ENCODE measurements at regions not wholly inside any gene's neighbourhood (a gene's known extent, or its start where the extent isn't known, plus 50 kb on each side); places are given as distances from the start of the nearest gene placed in this dataset.

DNA sequence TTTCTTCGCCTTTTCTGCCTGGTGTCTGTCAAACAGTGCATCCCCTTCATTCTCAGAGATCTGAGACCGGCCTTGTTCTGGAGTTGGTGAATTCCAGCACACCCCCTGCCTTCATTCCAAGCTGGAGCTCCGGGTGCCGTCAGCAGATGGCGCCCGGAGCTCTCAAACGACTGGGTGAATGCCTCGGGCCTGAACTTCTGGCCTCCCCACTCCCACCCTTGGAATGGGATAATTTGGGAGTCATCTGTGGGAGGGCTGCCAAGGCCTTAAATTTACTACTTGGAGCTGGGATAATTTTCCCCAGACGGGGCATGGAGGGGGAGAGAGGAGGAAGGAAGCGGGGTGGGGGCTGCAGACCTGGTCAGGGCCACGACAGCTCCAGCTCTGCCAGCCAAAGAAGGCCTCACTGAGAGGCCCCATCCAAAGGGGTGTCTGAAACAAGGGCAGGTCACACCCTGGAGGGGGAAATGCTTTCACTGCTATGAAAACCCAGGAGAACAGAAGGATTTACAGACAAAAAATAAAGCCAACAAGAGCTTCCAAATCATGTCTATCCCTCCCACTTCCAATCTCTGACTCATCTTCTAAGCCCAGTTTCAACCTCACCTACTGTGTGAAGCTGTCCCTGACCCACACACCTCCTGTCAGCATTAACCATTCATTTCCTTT lies 187.9 kb downstream of the OPA1 start:
- peak; percentile 41 for DNase-seq

DNA sequence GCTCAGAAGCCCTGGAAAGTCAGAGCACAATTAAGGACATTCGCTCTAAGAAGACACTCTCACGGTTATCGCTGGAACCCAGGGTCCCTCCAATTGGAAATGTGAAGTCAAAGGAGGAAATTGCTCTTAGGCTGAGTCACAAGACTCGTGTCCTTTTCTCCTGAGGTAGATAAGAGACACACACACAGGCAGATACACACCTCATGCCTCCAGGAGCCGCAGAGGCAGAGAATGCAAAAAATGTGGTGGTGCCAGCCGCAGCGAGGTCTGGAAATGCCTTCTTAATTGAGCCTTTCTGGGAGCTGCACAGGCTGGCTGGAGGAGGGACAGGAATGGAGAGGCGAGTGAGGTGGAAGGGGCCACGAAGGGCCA lies 189.3 kb downstream of the OPA1 start:
- DNase-seq, result no peak

DNA sequence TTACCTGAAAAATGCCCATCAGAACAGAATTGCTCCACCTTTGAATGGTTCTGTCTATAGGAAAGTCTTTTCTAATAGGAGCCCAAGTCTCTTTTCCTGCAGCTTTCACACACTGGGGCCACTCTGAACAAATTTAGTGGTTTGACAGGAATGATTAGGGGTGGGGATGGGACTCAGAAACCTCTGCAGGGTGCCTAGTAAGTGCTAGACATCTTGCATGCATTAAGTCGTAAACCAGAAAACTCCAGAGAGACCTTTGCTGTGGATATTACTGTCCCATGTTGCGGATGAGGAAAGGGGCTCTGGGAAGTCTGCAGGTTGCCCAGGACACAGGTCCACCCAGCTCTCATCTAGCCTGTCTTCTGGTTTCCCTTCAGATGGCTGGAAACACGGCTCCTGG lies 189.7 kb downstream of the OPA1 start:
- no peak for DNase-seq

DNA sequence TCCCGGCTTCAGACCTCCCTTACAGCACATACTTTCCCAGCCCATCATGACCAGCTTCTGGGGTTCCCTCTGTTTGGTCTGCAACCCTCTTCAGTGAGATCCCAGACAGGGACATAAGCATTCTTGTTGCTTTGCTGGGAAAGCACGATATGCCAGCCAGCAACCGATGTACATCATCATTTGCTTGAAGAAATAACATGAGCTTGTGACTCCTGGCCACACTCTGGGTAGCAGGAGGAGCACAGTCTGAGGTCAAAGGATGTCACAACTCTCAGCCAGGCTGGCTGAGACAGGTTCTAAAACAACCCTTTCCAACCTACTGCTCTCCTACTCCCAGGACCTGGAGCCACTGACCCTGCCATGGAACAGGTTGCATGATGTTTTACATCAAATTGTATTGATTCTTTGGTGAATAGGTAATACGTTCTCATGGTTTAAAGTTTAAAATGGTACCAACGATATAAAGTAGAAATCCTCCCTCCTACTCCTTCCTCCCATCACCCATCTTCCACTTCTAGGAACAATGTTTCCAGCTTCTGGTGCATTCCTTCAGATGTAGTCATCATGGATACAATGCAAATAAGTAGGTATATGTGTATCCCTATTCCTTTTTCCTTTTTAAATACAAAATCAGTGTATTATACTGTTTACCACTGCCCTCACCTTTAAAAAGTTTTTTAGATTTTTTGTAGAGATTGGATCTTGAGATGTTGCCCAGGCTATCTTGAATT lies 190.3 kb downstream of the OPA1 start:
- no peak for DNase-seq

DNA sequence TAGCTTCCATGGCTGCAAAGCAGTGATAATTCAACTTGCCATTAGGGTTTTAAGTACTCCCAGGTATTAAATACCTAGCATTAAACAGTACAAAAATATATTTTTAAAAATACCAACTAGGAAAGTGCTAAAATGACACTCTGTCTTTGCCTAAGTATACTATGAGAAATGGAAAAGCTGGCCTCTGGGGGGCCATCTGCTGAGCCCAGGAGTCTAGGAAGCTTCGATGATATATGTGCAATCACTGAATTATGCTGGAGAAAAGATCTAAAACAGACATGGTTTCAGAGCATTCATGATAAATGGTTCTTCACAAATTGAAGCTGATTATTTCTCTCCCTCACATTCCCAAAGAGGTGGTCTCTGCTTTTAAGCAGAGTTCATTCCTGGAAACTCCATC lies 191.8 kb downstream of the OPA1 start:
- DNase-seq, result no peak

DNA sequence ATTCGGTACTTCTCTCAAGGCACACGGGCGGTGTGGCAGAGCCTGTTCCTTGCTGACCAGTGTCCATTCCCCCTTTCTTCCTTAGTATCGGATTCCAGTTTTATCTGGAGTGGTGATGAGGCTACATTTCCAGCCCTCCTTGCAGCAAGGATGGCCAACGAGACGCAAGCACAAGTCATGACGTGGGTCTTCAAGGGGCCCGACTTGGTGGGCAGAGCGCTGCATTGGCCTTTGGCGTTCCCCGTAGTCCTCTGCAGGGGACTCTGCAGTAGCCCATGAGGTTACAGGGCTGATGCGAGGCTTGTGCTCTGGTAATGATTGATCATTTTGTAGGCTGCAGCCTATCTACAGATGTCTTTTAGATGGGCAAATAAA lies 194.5 kb downstream of the OPA1 start:
- no peak for DNase-seq

DNA sequence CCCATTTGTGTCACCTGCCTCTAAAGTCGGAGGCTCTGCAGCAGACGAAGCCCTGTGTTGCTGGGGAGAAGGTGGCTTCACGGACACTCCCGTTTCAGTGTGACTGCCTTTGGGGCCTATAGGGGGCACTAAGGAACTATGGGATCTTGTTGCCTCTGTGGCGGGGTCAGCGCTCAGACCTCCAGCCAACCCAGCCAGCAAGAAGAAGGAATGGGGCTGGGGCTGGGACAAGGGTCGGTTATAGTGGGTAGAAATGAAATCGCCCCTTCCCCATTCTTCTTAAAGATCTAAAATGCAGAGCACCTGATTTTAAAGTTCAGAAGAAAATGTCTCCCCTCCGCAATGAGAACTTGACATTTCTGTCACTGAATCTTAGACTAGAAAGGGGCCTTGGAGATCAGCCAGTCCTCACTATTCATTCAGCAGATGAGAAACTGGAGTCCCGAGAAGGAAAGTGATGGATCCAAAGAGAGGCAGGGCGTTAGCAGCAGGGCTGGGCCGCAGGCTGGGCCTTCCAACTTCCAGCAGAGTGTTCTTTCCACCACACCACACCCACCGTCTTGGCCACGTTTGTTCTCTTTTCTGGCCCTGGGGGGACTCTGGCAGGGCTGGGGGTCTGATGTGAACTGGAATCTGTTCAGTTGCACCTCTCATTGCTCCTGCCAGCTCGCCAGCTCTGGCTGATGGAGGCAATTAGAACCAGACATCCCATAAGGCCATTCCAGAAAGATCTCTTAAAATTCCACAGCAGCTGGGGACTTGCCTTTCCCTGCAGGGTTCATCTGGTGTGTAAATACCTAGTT lies 195.4 kb downstream of the OPA1 start:
- DNase-seq, result no peak

DNA sequence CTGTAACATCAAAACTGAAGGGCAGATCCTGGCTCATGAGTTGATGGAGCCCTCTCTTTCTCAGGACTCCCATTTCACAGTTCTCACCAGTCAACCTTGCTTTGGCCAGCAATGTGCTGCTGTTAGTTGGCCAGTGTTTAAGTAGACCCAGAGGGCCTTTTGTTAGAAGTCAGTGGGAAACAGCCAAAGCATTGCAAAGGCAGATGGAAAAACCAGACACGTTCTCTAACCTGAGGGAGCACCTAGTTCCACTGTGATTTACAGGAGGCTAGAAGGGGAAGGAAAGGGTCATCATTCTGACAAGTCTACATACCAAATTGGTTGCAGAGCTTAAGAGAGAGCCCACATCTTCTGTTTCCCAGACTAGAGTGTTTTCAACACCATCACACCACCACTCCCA lies 196.4 kb downstream of the OPA1 start:
- no peak for DNase-seq

DNA sequence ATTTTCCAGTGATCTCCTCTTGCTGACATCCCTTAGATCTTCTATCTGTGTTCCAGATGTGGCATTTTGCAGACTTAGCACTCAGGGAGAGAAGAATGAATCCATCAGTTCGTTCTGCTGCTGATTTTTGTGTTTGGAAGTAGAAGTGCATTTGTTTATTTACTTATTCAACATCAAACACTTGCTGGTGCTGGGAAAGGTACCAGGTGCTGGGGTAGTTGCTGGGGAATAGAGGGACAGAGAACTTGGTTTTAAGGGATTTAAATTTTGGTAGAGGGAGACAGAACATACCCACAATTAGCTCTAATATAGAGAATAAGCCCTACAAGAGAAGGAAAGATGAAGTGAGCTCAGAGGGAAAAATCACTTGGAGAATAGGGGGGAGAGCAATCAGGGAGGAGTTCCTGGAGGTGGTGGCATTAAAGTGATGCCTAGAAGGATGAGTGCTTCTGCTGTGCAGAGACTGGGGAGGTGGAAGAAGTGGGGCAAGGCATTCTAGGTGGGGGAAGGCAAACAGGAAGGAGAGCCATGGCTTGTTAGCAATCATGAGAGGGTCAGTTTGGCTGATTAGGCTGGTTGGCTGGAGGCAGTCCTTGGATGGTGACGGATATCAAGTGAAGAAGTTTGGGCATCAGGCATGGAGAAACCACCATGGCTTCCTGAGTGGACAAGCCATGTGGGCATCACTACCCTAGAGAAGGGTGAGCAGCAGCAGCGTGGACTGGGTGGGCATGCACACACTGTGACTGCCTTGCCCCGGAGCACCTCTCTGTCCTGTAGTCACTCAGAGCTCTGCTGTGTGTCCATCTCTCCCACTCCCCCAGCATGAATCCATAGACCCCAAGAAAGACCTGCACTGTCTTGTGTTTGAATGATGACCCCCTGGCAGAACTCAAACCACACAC lies 197.3 kb downstream of the OPA1 start:
- no peak for DNase-seq

DNA sequence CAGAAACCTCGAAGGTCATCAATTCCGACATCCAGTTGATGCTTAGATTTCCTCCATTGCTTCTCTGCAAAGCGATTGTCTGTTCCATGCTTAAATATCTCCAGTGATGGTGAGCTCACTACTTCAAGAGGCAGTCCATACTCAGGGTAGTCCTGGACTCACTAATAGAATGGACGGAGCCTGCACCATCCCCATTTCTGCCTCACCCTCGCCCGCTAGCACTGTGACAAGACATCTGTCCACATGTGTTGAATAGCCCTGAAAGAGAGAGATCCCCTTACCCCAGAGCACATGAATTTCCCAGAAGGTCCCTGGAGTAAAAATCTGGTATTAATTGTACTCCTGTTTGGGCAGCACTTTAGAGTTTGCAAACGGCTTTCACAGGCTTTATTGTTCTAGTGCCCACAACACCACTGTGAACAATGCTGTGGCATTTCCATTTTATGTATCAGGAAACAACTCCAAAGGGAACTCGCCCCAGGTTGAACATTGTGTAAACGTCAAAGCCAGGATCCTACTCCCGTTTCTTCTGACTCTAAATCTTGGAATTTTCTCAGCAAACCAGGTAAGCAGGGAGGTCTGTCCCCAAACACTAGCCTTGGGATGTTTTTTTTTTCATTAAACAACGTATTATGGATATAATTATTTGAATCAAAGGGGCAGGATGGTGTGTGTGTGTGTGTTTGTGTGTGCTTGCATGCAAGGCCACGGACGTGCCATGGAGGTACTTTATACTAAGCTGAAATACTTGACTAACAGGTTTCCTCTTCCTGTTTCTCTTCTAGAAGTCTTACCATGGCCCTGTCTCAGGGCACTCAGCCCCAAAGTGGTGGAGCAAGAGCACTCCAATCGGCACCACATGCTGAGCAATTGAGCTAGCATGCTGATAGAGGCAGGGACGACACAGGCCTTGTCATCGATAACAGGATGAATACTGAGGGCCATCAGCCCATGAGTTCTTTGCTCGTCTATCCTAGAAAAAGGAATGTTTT lies 198.3 kb downstream of the OPA1 start:
- DNase-seq, result no peak

DNA sequence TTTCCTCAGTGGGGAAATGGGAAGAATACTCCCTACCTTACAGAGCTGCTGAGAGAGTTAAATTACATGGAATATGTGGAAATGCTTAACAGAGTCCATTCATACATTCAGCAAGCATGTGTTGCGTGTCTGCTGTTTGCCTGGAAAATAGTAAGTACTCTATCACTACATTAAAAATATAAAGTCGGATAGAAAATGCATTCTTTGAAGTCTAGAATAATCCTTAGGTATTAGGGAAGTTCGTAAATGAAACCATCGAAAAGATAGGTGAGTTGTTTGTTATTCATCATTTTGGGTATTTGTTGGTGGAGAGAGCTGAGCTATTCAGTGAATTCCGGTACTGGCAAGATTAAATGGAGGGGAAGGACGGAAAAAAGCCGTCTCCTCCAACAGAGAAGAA lies 200.1 kb downstream of the OPA1 start:
- DNase-seq, result no peak

DNA sequence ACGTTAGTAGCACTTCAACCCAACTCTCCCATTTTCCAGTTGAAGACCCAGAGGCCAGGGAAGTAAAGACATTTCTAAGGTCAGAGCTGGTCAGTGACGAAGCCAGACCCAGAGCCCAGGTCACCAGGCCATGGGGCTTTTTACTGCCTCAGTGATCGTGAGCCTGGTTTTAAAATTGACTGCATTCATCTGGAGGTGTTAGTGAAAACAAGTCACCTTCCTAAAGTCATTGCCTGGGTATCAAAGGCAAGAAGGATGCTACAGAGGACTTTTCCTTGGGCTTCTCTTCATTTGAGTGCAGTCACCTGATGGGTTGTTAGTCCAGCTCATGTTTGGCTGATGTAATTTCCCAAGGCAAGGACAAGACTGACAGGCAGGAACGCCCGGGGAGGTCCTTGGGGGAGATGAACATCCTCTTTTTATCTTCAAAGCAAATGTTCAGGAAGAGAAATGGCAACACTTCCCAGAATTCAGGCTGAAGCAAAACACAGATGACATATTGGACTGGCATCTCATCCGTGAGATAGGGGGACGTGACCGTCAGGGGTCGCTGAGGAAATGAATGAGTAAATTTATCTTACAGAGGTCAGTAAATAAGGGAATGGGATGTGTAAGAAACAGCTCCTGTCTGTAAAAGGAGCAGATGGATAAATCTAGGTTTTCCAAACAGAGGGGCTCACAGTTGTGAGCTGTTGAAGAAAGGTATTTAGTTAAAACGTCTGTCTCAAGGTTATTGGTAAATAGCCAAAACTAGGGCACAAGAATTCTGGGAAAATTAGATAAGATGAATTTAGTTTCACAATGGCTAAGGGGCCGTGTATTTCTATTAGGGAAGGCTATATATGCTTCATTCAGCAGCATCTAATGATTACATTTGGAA lies 201.2 kb downstream of the OPA1 start:
- no peak for DNase-seq

DNA sequence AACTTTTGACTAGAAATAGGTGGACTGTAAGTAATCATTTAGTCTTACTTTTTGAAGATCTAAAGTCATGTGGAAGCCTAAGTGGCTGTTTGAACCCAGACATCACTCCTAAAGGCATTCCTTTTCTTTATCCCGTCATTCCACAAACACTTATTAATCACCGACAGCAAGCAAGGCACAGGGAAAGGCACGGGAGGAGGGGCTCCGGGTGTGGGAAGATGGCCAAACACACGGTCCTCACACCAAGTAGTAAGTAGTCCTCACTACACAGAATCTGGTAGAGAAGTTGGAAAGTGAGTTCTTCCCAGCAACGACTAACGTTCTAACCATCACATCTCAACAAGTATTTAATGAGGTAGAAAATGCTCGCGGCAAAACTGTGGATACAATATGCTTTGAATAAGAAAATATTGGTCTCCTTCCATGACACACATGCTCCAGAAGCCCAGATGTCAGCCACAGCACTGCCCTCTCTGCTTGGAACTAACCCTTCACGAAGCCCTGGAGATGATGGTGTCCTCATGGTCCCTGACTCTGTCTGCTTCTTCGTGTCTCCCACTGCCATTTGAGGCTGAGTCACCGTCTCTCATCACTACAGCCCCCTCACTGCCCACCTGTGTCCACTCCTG lies 202.2 kb downstream of the OPA1 start:
- DNase-seq, result no peak

DNA sequence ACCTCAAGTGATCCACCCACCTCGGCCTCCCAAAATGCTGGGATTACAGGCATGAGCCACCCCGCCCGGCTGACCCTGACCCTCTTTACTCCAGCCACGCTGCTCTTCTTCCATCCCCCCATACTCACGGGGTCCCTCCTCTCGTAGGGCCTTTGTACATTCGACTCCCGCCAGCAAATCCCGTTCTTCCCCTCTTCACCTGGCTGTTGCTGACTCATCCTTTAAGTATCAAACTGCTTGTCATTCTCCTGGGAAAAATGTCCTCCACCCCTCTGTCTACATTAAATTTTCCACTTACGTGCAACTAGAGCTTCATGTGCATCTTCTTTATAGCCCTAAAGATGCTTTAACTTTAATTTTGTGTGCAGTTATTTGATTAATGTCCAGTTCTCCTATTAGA lies 203.1 kb downstream of the OPA1 start:
- no peak for DNase-seq

DNA sequence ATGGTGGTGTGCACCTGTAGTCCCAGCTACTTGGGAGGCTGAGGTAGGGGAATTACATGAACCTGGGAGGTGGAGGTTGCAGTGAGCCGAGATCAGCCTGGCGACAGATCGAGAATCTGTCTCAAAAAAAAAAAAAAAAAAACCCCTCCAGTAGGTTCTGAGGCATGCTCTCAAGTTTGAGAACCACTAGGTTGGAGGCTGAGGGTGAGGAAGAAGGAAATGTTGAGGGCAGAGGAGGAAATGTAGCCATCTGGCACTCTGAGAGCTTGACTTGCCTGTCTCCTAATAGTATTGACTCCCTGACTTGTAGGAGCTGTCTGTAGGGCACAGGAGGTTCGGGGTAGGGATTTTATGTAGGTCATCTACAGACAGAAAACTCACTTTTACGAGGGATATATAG lies 204.6 kb downstream of the OPA1 start:
- no peak for DNase-seq

DNA sequence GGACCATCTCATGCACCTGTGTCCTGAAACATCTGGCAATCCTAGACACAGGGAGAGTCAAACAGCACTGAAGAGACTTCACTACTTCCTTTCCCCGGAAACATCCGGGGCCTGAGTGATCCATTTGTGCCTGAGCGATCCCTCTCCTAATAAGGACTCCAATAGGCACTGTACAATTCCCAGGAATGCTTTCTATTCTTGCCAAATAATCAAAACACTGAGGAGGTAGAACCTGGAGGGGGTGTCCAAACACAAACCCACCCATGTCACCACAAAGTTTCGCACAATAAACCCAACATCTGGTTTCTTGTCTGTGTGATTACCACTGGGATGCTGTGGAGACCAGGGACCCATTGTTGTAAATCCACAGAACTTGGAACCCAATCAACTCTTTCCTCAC lies 205.0 kb downstream of the OPA1 start:
- DNase-seq, result no peak

DNA sequence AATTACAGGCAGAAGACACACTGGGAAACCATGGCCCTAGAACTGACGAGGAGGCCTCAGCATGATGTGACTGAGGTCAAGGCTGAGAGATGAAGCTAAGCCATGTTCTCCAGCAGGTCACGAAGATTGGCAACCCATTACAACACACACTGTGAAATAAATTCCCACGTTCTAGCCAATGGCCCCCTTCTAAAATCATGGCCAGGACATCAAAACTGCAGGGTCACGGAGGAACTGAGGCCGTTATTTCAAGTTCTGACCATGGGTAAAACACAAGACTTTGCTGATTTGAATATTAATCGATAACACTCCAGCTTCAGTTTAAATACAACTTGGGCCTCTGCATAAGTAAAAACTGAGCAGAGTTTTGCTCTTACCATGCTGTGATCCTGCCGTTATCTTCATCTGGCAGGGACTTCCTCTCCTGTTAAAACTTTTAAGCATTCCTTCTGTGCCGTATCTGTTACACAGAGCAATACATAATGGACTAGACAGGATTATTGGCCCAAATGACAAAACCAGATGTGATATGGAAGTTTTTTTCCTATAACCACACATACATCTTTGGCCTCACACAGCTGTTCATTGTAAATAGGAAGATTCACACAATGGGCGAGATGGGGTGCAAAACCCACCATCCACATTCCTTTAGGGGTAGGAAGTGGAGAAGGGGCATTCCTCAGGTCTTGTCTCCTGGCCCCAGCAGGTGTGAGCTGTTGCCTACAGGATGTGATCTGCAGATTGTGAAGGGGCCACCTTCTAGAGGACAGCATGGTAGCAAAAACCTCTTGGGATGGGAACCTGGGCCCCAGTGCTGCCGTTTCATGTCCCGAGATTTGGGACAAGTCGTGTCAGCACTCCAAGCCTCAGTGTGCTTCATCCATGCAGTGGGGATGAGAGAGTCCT lies 207.4 kb downstream of the OPA1 start:
- DNase-seq, result no peak

DNA sequence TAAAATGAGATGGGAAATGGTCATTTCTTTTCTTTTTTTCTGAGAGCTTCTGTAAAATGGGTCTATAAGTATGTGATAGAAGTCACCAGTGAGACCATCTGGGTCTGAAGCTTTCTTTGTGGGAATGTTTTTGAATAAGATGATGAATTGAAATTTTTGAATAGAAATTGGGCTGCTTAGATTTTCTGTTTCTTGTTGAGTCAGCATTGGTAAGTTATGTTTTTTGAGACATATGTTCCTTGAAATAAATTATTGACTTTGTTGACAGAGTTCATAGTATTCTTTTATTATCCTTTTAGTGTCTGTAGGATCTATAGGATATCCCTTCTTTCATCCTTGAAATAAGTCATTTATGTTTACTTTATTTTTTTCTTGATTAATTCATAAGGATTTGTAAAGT lies 208.1 kb downstream of the OPA1 start:
- no peak for DNase-seq

DNA sequence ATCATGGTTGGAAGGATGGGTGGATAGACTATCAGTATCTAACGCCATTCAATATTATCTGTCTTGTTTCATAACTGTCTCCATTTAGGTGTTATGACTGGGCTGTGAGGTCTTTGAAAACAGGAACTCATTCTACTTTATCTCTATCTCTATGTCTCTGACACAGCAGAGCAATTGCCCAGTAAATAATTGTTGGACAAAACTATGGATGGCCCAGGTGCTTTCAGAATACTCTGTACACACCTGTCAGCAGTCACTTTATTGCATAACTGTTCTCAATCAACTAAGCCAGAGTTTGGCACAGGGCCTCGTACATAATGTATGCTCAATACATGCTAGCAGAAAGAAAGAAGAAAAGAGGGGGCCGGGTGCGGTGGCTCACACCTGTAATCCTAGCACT lies 210.3 kb downstream of the OPA1 start:
- no peak for DNase-seq

Measured in CD4-positive, alpha-beta T cell treated with Interleukin-17A for 4 hours (primary cell).